T-helper 2 cell treated with Interferon-gamma antibody and Interleukin-4, amounts not matched to agents 5 μg/mL and 100 μg/mL, for 36 hours (primary cell): ENCODE measurements at regions not wholly inside any gene's neighbourhood (a gene's known extent, or its start where the extent isn't known, plus 50 kb on each side); places are given as distances from the start of the nearest gene placed in this dataset.

Experiments
- DNase-seq: peaks from one replicate; pipeline ENCODE4 v3.0.0; 2021; ENCODE audit warnings: low spot score
- H3K27ac Mint-ChIP-seq: one replicate; pipeline ENCODE4 v1.8.0; 2021; ENCODE audit warnings: mild to moderate bottlenecking, mixed read lengths
- H3K27me3 Mint-ChIP-seq: one replicate; pipeline ENCODE4 v1.8.0; 2021; ENCODE audit warnings: low read depth, mixed read lengths
- H3K36me3 Mint-ChIP-seq: one replicate; pipeline ENCODE4 v1.8.0; 2021; ENCODE audit warnings: low read depth, mixed read lengths
- H3K4me1 Mint-ChIP-seq: one replicate; pipeline ENCODE4 v1.8.0; 2021; ENCODE audit warnings: low read depth, mixed read lengths
- H3K4me3 Mint-ChIP-seq: one replicate; pipeline ENCODE4 v1.8.0; 2022; ENCODE audit warnings: mild to moderate bottlenecking, moderate library complexity, mixed read lengths
- H3K9me3 Mint-ChIP-seq: one replicate; pipeline ENCODE4 v1.8.0; 2021; ENCODE audit warnings: mixed read lengths

DNA sequence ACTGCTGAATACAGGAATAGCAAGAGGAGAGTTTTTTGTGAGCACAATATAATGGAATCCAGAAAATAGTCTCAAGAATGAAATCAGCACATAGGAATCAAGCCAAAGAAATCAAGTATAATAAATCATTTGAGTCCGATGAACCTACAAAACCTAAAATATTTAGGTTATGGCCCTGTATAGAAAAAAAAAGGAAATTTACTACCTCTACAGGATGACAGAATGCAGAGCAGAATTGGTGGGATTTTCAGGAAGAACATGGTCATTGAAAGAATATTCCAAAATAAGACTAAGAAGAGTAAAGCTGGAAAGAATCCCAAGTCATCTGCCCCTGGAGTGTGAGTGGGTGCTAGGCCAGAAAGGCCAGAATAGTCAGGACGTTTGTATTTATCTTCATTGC, 1041.2 kb upstream of the CDH2 start:
- Mint-ChIP-seq H3K36me3 (no peaks in the 10 kb centered on the region), H3K9me3 (peaks cover 37% of the 10 kb centered on the region), H3K27ac (no peak overlapping the region), H3K4me3 (no peak overlapping the region), H3K27me3 (no peaks in the 10 kb centered on the region), H3K4me1 (no peaks in the 10 kb centered on the region)
- no peak for DNase-seq

DNA sequence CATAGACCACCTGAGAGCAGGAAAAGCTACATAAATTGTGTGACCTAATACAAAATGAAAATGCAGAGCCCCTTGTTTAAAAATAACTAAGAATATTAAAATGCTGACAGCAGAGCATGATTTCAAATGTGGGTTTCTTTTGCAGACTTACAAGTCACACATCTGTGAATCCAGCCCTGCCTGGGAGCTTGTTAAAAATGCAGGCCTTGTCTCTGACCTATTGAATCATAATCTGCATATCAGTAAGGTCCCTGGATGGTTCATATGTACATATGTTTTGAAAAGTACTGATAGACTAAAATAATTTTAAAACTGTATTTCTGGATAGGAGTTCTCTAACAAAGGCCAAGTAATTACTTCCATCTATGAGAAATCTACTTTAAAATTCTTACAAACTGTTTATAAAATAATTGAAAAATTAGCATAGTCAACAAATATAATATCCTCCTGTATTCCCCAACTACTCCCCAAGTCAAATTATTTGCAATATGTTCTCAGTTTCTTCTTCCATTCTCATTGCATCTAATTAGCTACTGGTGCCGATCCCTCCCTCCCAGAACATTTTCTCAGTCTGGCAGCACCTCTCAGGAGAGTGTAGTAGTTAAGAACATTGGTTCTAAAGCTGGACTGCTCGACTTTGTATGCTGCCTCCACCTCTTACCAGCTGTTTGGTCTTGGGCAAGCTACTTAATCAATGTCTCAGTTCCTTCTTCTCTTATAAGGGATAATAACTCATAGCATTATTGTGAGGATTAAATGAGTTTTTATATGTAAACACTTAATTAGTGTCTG, 1040.4 kb upstream of the CDH2 start:
- H3K36me3 Mint-ChIP-seq, result no peaks in the 10 kb centered on the region
- no peak overlapping the region for H3K27ac Mint-ChIP-seq
- H3K9me3 Mint-ChIP-seq, result peaks cover 38% of the 10 kb centered on the region
- DNase-seq, result no peak
- no peak overlapping the region for H3K4me3 Mint-ChIP-seq
- no peaks in the 10 kb centered on the region for H3K4me1 Mint-ChIP-seq
- no peaks in the 10 kb centered on the region for H3K27me3 Mint-ChIP-seq

DNA sequence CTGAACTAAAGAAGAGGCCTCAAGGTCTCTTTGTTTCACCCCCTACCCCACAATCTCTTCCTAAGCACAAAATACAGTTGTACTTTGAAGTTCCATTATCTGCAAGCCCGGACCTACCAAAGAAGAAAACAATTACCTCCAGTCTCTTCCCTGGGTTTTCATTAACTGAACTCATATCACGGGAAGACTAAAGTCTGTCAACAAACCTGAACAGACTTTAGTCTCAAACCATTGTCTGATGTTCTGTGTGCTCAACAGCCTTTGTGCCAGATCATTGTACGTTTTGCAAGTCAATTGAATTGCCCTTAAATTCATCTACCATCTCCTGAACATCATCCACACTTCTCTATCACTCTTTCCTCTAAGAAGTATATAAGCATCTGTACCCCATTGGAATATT, 1021.9 kb upstream of the CDH2 start:
- Mint-ChIP-seq H3K4me1 (no peaks in the 10 kb centered on the region), H3K9me3 (peaks cover 58% of the 10 kb centered on the region), H3K27ac (no peak overlapping the region)

DNA sequence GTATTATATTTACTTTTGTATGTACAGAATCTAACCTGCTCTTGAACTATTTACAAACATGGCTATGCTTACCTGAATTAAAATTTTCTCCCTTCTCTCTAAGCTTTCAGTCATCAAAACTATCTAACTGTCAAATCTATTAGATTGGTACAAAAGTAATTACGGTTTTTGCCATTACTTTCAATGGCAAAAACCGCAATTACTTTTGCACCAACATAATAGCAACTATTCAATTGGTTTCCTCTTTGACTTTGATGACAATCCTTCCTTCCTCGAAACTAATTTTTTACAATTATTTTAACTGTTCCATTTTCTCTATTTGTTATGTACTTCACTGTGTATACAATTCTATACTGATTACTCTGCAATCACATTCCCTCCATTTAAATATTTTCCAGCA, 1019.4 kb upstream of the CDH2 start:
- no peaks in the 10 kb centered on the region for H3K4me1 Mint-ChIP-seq
- H3K27me3 Mint-ChIP-seq, result no peaks in the 10 kb centered on the region
- H3K9me3 Mint-ChIP-seq, result peaks cover 52% of the 10 kb centered on the region
- no peak overlapping the region for H3K27ac Mint-ChIP-seq
- no peak for DNase-seq
- H3K36me3 Mint-ChIP-seq, result no peaks in the 10 kb centered on the region
- no peak overlapping the region for H3K4me3 Mint-ChIP-seq

More for the DNA sequence above, 1021.9 kb upstream of the CDH2 start:
- DNase-seq, result no peak
- Mint-ChIP-seq H3K27me3 (no peaks in the 10 kb centered on the region), H3K36me3 (no peaks in the 10 kb centered on the region), H3K4me3 (no peak overlapping the region)

DNA sequence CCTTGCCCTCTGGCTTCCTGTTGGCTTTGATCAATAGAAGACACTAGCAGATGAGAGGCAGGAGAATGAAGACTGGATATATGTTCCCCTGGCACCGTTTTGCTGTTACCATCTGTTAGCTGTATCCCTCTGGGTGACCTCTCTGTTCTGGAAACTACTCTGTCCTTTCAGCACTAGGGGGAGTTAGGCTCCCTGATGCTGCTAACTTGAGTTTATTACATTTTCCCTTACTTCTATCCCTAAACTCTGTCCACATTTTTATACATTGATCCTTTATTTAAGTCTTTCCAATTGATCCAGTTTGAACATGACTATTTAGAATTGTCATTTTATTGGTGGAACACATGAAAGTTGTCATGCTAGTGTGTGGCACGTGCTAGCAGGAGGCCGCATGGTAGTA, 1014.3 kb upstream of the CDH2 start:
- no peaks in the 10 kb centered on the region for H3K27me3 Mint-ChIP-seq
- H3K4me1 Mint-ChIP-seq, result no peaks in the 10 kb centered on the region
- H3K9me3 Mint-ChIP-seq, result peaks cover 44% of the 10 kb centered on the region
- H3K27ac Mint-ChIP-seq, result no peak overlapping the region
- no peak overlapping the region for H3K4me3 Mint-ChIP-seq
- H3K36me3 Mint-ChIP-seq, result no peaks in the 10 kb centered on the region
- no peak for DNase-seq

DNA sequence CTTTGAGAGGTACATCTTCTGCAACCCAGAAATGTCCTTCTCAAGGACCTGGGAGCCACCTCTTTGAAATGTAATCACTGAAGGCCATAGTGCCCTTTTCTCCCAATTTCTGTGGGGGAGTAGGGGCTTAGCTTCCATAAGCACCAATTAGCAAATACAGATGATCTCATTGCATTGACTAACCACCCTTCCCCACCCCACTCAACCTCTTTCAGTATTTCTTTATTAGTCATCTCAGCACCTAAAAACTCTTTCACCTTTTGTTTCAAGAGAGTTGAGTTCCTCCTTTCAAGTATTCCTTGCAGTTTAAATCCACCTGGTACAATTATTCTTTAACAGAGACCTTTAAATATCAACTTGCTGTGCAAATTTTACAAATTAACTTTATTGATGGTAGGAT, 1011.8 kb upstream of the CDH2 start:
- H3K27ac Mint-ChIP-seq, result no peak overlapping the region
- no peaks in the 10 kb centered on the region for H3K36me3 Mint-ChIP-seq
- H3K27me3 Mint-ChIP-seq, result no peaks in the 10 kb centered on the region
- DNase-seq, result no peak
- H3K9me3 Mint-ChIP-seq, result peaks cover 34% of the 10 kb centered on the region
- no peaks in the 10 kb centered on the region for H3K4me1 Mint-ChIP-seq
- no peak overlapping the region for H3K4me3 Mint-ChIP-seq

DNA sequence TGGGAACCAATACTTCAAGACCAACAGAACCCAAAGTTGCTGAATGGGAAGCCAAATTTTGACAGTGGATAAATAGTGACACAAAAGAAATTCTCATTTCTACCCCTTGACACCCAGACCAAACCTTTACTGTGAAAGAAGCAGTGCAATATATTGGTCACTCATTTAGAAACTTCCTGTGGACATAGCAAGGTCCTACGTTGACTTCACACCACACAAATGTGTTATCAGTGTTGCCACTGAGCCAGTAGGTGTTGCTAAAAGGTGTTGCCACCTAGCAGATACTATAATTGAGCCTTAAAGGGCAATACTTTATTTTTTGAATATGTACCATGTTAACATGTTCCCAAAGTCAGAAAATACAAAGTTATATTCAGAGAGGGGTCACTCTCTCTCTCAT, 1008.9 kb upstream of the CDH2 start:
- no peak for DNase-seq
- H3K27me3 Mint-ChIP-seq, result no peaks in the 10 kb centered on the region
- H3K4me3 Mint-ChIP-seq, result no peak overlapping the region
- no peaks in the 10 kb centered on the region for H3K36me3 Mint-ChIP-seq
- peaks cover 37% of the 10 kb centered on the region for H3K9me3 Mint-ChIP-seq
- no peak overlapping the region for H3K27ac Mint-ChIP-seq
- no peaks in the 10 kb centered on the region for H3K4me1 Mint-ChIP-seq

DNA sequence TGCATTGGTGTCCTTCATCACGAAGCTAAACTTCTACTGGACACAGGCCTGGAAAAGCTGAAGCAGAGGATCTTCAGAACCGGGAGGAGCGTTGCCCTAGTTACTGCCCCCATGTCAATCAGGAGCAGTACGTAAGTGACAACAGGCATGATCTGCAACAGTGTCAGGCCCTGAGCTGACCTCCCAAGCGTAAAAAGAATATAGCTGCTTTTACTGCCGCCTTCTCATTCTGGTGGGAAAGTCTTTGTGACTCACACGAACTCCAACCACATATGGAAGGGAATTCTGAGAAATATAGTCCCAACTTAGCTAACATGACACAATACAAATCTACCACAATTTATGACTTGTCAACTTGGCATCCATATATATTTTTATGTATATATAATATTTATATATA, 1007.7 kb upstream of the CDH2 start:
- Mint-ChIP-seq H3K27ac (no peak overlapping the region), H3K9me3 (peaks cover 29% of the 10 kb centered on the region), H3K36me3 (no peaks in the 10 kb centered on the region), H3K27me3 (no peaks in the 10 kb centered on the region), H3K4me3 (no peak overlapping the region), H3K4me1 (no peaks in the 10 kb centered on the region)
- no peak for DNase-seq

DNA sequence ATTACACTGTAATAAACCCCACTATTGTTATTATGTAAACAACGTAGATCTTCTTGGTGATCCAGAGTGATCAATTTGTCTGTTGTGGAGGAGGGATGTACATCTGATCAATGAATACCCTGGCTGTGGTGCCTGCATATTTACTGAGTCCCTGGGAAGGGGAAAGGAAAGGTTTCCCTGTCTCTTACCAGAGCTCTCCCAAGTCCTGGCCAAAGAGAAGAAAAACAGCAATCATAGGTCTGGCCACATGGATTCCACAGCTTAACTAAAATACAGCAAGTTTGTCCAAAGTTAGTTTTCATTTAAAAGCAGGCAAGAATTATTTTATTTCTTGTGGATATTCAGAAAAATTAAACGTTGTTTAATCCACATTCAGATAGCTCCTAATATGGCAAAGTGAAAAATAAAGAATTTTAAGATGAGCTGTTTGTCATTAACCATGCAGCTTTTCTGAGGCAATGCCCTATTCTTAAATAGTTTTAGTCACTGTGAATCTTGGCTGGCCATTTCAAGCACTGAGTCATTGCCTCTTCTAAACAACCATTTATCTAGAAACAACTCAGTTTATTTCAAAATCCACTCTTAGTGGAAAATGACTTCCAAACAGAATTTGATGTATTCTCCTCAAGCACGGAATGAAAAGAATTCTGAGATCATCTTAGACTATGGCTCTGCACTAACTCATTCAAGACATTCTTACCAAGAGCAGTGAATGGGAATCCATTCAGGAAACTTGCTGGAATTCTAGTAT, 1004.4 kb upstream of the CDH2 start:
- H3K4me1 Mint-ChIP-seq, result no peaks in the 10 kb centered on the region
- no peak overlapping the region for H3K27ac Mint-ChIP-seq
- H3K4me3 Mint-ChIP-seq, result no peak overlapping the region
- no peaks in the 10 kb centered on the region for H3K36me3 Mint-ChIP-seq
- no peaks in the 10 kb centered on the region for H3K27me3 Mint-ChIP-seq
- no peak for DNase-seq
- peaks cover 32% of the 10 kb centered on the region for H3K9me3 Mint-ChIP-seq

DNA sequence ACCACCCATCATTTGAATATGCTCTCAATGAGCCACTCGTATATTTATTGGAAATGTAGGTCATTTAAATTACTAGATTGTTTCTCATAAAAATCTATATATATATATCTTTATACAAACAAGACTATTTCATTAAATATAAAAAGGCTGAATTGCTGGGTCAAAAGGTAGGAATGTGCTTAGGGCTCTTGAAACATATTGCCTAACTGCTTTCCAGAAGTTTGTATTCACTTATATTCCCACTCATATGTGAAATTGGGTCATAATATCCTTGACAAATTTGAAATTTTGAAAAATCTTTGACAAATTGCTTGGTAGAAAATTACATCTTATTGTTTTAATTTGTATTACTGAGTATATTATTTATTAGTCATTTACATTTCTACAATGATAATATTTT, 999.8 kb upstream of the CDH2 start:
- Mint-ChIP-seq H3K4me1 (no peaks in the 10 kb centered on the region), H3K9me3 (peaks cover 39% of the 10 kb centered on the region), H3K27ac (no peak overlapping the region), H3K4me3 (no peak overlapping the region), H3K27me3 (no peaks in the 10 kb centered on the region), H3K36me3 (no peaks in the 10 kb centered on the region)
- DNase-seq, result no peak

DNA sequence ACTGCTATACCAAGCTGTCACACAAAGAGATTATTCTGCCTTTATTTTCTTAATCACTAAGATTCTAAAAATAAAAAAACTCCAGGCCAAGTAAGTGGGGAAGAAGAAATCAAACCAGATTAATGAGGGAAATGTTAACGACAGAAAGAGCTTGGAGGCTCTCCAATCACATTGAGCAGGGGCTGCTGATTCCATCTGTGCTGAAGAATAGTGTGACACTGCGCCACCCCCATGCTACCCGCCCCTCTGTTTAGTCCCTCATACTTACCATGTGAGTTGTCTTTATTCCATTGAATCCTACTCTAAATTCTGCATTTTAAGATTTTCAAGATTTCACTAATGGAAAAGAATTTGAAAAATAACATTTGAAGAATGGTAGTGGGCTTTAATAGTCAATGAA, 998.0 kb upstream of the CDH2 start:
- Mint-ChIP-seq H3K4me1 (no peaks in the 10 kb centered on the region), H3K27ac (no peak overlapping the region), H3K36me3 (no peaks in the 10 kb centered on the region), H3K9me3 (peaks cover 44% of the 10 kb centered on the region), H3K4me3 (no peak overlapping the region), H3K27me3 (no peaks in the 10 kb centered on the region)
- DNase-seq, result no peak

DNA sequence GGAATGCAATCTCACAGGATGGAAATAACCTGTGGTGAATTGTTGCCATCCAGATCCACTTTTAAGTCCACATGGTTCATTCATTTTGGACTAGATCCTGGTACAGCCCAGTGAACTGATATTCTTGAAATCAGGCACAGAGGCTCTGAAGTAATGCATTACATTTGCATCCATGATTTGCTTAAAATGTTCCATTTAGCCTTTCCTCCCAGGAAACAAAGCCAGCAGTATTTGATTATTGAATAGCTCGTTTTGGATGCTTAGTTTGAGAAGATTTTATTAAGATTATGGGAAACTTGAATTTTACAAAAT, 995.8 kb upstream of the CDH2 start:
- no peaks in the 10 kb centered on the region for H3K4me1 Mint-ChIP-seq
- H3K27me3 Mint-ChIP-seq, result no peaks in the 10 kb centered on the region
- no peak overlapping the region for H3K4me3 Mint-ChIP-seq
- peaks cover 48% of the 10 kb centered on the region for H3K9me3 Mint-ChIP-seq
- H3K27ac Mint-ChIP-seq, result no peak overlapping the region
- H3K36me3 Mint-ChIP-seq, result no peaks in the 10 kb centered on the region
- DNase-seq, result no peak

DNA sequence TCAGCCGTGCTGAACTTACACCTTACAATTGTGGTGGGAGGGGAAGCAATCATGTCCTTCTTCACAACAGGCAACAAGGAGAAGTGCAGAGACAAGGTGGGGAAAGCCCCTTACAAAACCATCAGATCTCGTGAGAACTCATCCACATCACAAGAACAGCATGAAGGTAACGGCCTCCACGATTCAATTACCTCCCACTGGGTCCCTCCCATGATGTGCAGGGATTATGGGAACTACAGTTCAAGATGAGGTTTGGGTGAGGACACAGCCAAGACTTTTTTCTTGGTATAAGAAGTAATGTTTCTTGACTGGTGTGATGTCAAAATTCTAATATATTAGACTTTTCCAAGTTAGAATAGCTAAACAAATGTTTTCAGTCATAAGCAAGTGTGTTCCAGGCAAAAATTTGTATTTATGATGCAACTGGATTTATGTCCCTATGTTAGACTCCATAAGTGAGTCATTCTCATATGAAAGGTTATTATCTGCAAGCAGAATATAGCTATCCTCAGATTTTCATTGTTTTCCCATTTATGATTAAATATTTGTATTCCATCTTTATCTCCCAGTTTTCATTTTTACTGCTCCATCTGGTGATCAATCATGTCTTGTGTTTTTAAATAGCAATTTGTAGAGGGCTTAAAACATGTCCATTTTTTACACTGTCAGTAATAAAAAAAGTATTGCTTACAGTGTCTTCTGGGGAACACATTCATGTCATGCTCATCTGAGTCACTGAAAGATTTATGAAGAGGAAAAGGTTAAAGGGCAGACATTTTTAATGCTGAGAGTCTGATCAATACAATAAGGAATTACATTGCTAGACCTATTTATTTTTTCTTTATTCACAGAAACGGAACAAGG, 995.2 kb upstream of the CDH2 start:
- Mint-ChIP-seq H3K4me3 (no peak overlapping the region), H3K4me1 (no peaks in the 10 kb centered on the region), H3K36me3 (no peaks in the 10 kb centered on the region), H3K27me3 (no peaks in the 10 kb centered on the region), H3K9me3 (peaks cover 49% of the 10 kb centered on the region), H3K27ac (no peak overlapping the region)
- no peak for DNase-seq

DNA sequence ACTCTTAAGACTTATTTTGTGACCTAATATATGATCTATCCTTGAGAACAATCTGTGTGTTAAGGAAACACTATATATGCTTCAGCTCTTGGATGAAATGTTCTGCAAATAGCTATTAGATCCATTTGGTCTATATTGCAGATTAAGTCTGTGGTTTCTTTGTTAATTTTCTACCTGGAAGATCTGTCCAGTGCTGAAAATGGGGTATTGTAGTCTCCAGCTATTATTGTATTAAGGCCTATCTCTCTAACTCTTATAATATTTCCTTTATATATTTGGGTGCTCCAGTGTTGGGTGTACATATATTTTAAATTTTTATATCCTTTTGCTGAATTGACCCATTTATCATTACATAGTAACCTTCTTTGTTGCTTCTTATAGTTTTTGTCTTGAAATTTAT, 992.7 kb upstream of the CDH2 start:
- no peak overlapping the region for H3K27ac Mint-ChIP-seq
- H3K36me3 Mint-ChIP-seq, result no peaks in the 10 kb centered on the region
- H3K4me3 Mint-ChIP-seq, result no peak overlapping the region
- no peaks in the 10 kb centered on the region for H3K4me1 Mint-ChIP-seq
- H3K9me3 Mint-ChIP-seq, result peaks cover 42% of the 10 kb centered on the region
- no peaks in the 10 kb centered on the region for H3K27me3 Mint-ChIP-seq
- DNase-seq, result no peak
